ENCODE measurements at regions not wholly inside any gene's neighbourhood (a gene's known extent, or its start where the extent isn't known, plus 50 kb on each side); places are given as distances from the start of the nearest gene placed in this dataset.

DNA sequence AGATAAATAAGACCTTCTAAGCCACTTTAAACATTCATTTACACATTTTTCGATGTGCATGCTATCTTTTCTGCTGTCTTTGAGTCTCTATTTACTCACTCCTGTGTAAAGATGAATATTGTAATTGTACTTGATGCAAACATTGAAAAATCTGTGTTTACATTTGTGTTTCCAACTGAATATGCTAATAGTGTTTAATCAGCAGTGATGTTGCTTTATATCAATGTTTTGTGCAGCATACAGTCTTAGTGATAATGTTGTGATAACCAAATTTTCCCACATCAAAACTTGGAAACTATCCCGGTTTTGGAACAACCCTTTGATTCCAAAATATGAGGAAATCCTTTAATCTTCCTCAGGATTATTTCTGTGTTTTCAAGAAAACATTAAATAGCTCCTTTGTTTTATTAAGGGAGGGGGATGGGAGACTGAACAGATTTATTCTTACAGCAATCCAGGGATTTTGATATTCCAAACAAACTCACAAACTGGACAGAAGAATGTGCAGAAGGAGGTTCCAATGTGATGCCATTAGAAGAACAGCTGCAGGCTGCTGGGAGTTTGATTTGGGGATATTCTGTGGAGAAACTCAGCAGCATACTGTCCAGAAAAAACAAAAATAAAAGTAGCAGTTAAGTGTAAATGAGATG lies 248.0 kb downstream of the S1PR1 start:
- TF ChIP-seq L3MBTL2 (conservative IDR thresholded peaks at IDR 0.05) (no peak), HDGF (IDR thresholded peaks at IDR 0.05; ENCODE audit: borderline replicate concordance) (no peak), TARDBP (IDR thresholded peaks at IDR 0.05) (no peak), FOXM1 (IDR thresholded peaks at IDR 0.05; ENCODE audit: borderline replicate concordance) (no peak), SP1 (IDR thresholded peaks at IDR 0.05) (no peak), LEF1 (IDR thresholded peaks at IDR 0.05; ENCODE audit: borderline replicate concordance) (no peak), SUZ12 (IDR thresholded peaks at IDR 0.05) (no peak), BHLHE40 (IDR thresholded peaks at IDR 0.05; ENCODE audit: borderline replicate concordance) (no peak), ARNT (IDR thresholded peaks at IDR 0.05) (no peak), NFRKB (IDR thresholded peaks at IDR 0.05) (no peak), PKNOX1 (IDR thresholded peaks at IDR 0.05) (no peak)
